ENCODE measurements at regions not wholly inside any gene's neighbourhood (a gene's known extent, or its start where the extent isn't known, plus 50 kb on each side); places are given as distances from the start of the nearest gene placed in this dataset.
A peak's percentile ranks its signal among the peaks of the same experiment; 100 is the strongest.

- Histone ChIP-seq H3K4me1 (ENCODE audit: insufficient read depth, low read length) (peaks cover 43% of the 10 kb centered on the region), H3K9me3 (ENCODE audit: low read length) (no peaks in the 10 kb centered on the region), H4K20me1 (ENCODE audit: low read length) (no peaks in the 10 kb centered on the region), H3K36me3 (ENCODE audit: low read depth, low read length) (no peaks in the 10 kb centered on the region), H3K4me3 (ENCODE audit: low read length) (no peak overlapping the region), H3K9ac (ENCODE audit: low read length) (peak overlapping the region; percentile 25), H3K79me2 (ENCODE audit: low read length) (no peaks in the 10 kb centered on the region), H3K27ac (ENCODE audit: low read length) (peak overlapping the region; percentile 69), H3F3A (ENCODE audit: low read length, unreplicated experiment) (no peaks in the 10 kb centered on the region), H2AFZ (ENCODE audit: low read length) (no peak overlapping the region), H3K27me3 (ENCODE audit: low read length) (no peaks in the 10 kb centered on the region), H3K9me2 (replicated peaks; ENCODE audit: low read length) (no peaks in the 10 kb centered on the region), H3K4me2 (ENCODE audit: low read length) (peak overlapping the region; percentile 23; the same call in 1 of the 2 replicates)
- intact Hi-C loops (cut with micrococcal nuclease), result loop anchor here (5.0 kb wide), 5 partner anchors 38 to 233 kb away; no protein-coding TSS in a partner anchor
- TF ChIP-seq EZH2 (IDR thresholded peaks at IDR 0.05; ENCODE audit: low read length, unreplicated experiment) (no peak), CTCF (conservative IDR thresholded peaks at IDR 0.05; ENCODE audit: low read depth, low read length) (no peak), EZH2phosphoT487 (IDR thresholded peaks at IDR 0.05; ENCODE audit: borderline replicate concordance, low read length) (no peak)
- no TSS peak for BruUV-seq (replicated peaks)
- DNase-seq (no peak), ATAC-seq (no peak)
- ChIA-PET POLR2A (ENCODE audit: unreplicated experiment) (interaction anchor here (0.7 kb wide), 1 partner anchor 26 kb away, joined by 3 read pairs; no protein-coding TSS in a partner anchor), CTCF (no interaction called here)
Observed at GRCh38 chrX:13219991-13220764, 99.7 kb downstream of the ATXN3L start.

GRCh38 chrX:13218758-13219157 lies 101.1 kb downstream of the ATXN3L start:
- intact Hi-C loops (cut with micrococcal nuclease), result no loop called here

More at GRCh38 chrX:13218758-13219157, 101.1 kb downstream of the ATXN3L start:
- no peak for TF ChIP-seq CTCF (conservative IDR thresholded peaks at IDR 0.05; ENCODE audit: low read depth, low read length)
- TF ChIP-seq EZH2phosphoT487 (IDR thresholded peaks at IDR 0.05; ENCODE audit: borderline replicate concordance, low read length), result no peak
- TF ChIP-seq EZH2 (IDR thresholded peaks at IDR 0.05; ENCODE audit: low read length, unreplicated experiment), result no peak
- no peak overlapping the region for H3K9ac ChIP-seq (ENCODE audit: low read length)
- ATAC-seq, result no peak
- BruUV-seq (replicated peaks), result no TSS peak
- no peak overlapping the region for H3K4me3 ChIP-seq (ENCODE audit: low read length)
- no peaks in the 10 kb centered on the region for H3F3A ChIP-seq (ENCODE audit: low read length, unreplicated experiment)
- ChIA-PET POLR2A (ENCODE audit: unreplicated experiment) (interaction anchor here (0.5 kb wide), 1 partner anchor 8 kb away, joined by 12 read pairs; no protein-coding TSS in a partner anchor), CTCF (no interaction called here)
- no peak overlapping the region for H3K4me2 ChIP-seq (ENCODE audit: low read length)
- H3K4me1 ChIP-seq (ENCODE audit: insufficient read depth, low read length), result peaks cover 31% of the 10 kb centered on the region
- no peaks in the 10 kb centered on the region for H3K36me3 ChIP-seq (ENCODE audit: low read depth, low read length)
- no peaks in the 10 kb centered on the region for H3K27me3 ChIP-seq (ENCODE audit: low read length)
- no peaks in the 10 kb centered on the region for H3K9me3 ChIP-seq (ENCODE audit: low read length)
- H4K20me1 ChIP-seq (ENCODE audit: low read length), result no peaks in the 10 kb centered on the region
- H3K79me2 ChIP-seq (ENCODE audit: low read length), result no peaks in the 10 kb centered on the region
- H2AFZ ChIP-seq (ENCODE audit: low read length), result no peak overlapping the region
- no peak overlapping the region for H3K27ac ChIP-seq (ENCODE audit: low read length)
- DNase-seq, result no peak
- no peaks in the 10 kb centered on the region for H3K9me2 ChIP-seq (replicated peaks; ENCODE audit: low read length)

Data from PC-3 (cell line).